ENCODE measurements at regions not wholly inside any gene's neighbourhood (a gene's known extent, or its start where the extent isn't known, plus 50 kb on each side); places are given as distances from the start of the nearest gene placed in this dataset.
"Not testable (repeated sequence)": the region's sequence is repeated elsewhere in the genome, so short reads cannot be mapped to it uniquely, and the experiment has no call there.

GRCh38 chr2:87667027-87667426, 80.9 kb upstream of the PLGLB2 start:
- TF ChIP-seq CTCF (IDR thresholded peaks at IDR 0.05 in 4 of 5, conservative IDR thresholded peaks at IDR 0.05 in 1 of 5); POLR2A (IDR thresholded peaks at IDR 0.05): not testable (repeated sequence)
